HG03521 (cell line): ENCODE measurements at regions not wholly inside any gene's neighbourhood (a gene's known extent, or its start where the extent isn't known, plus 50 kb on each side); places are given as distances from the start of the nearest gene placed in this dataset.

Experiments used
- ATAC-seq: cut with Tn5 transposase; IDR thresholded peaks from one replicate; pipeline ENCODE4 v1.9.1; 2021; ENCODE audit warnings: mild to moderate bottlenecking, moderate library complexity; ENCODE audit not compliant: unreplicated experiment

DNA sequence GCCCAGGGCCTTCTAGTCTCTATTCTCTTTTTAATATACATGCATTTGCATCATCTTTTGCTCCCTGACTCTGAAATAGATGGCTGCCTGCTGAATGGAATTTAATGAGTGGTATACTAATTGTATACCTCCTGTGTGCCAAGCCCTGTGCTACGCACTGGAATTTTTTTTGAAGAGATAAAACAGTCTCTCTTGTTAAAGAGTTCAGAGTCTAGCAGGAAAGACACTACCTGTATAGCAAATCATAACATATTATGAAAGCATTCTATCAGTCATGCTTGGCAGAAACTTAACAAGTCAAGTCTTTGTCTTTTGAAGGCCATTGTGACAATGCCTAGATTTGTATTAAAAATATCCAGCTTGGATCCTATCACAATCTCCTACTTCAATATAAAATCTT, 63.7 kb upstream of the SESN3 start:
- no peak for ATAC-seq

DNA sequence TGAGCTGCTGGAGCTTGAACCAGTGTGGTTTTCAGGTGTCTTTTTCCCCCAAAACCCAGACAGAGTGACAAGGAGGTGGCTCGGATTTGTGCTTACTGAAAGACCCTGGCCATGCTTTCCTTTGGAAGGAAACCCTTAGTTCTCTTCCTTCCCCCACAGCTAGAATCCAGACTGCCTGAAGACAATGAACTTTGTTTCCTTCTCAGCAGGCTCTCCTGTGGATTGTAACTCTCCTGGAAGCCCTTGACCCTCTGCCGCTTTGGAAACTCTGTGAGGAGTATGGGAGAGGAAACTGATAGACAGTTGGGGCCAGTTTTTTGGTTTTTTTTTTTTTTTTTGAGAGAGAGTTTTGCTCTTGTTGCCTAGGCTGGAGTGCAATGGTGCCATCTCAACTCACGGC, 62.1 kb upstream of the SESN3 start:
- ATAC-seq: no peak

DNA sequence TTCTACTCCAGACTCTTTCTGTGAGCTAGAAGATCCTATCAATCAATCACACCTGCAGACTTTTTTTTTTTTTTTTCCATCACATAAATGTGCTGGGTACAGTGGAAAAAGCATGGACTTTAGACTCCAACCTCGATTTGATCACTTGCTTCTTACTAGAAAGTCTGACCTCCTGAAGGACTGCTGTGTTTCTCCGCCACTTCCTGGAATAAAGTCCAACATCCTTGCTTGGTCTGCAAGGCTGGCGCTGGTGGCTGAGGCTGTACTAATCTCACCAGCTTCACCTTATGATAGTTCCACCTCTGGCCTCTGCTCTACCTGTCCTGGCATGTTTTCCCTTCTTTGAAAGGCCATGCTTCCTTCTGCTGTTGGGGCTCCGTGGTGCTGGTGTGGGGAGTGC, 60.9 kb upstream of the SESN3 start:
- ATAC-seq: no peak

DNA sequence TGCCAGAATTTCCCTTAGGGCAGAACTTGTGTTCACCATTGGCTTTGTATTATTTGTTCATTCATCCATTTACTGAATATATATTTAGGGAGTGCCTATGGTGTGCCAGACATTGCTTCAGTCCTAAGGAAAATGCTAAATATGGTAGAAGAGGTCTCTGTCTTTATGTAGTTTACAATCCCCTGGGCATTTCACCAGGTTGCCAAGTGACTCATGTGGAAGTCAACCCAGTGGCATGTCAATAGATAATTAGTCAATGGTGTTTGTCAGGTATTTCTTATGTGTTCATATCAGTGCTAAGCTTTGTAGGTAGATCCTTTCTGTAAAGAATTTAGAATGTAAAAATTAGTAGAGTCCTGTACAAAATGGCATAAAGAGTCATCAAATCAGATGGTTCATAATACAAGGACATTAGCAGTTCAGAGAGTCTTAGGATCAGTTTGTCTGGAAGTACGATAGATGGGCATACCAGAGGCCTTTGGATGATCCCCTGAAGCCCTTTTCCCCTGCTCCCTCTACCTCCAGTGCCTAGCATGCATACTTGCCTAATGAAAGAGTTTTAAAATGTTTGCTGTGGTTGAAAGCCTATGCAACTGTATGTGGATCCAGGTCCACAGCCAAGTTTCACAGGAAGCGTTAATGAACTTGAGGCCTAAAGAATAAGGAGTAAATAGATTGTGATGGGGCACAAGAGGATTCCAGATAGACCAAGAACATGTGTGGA, 58.5 kb upstream of the SESN3 start:
- ATAC-seq: no peak

DNA sequence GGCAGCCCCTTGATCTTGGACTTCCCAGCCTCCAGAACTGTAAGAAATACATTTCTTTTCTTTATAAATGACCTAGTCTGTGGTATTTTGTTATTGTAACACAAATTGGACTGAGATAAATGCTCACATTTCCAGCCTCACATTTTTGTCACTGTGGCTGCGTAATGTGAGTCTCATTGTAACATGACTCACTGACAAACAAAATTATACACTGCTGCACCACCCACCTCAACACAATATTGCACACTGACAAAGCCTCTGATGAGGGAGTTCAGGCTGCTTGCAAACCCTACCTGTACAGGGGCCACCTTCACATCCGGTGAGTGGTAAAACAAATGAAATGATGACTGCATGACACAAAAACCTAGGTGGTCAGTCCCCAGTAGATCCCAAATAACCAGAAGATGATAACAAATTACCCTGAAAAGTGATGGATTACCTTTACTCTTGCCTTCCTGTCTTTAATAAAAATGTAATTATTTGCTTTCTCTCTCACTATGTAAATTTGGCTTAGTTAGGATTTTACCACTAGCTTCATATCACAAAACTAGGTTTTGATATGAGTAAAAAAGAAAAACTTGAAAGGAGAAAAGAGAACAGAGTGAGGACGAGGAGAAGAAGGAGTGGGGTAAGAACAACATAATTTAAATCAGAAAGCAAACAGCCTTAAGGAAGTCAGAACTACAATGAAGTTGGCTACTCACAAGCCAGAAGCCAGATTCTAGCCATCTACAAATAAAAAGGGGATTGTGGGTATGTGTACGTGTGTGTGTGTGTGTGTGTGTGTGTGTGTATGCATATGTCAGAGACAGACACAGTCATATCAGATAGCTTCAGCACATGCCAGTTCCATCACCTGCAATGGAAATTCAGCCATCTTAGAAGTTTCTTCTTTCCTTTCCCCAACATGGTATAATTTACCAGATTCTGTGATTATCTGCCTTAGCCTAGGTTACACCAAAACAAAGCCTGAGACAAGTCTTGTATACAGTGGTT, 53.4 kb upstream of the SESN3 start:
- no peak for ATAC-seq

DNA sequence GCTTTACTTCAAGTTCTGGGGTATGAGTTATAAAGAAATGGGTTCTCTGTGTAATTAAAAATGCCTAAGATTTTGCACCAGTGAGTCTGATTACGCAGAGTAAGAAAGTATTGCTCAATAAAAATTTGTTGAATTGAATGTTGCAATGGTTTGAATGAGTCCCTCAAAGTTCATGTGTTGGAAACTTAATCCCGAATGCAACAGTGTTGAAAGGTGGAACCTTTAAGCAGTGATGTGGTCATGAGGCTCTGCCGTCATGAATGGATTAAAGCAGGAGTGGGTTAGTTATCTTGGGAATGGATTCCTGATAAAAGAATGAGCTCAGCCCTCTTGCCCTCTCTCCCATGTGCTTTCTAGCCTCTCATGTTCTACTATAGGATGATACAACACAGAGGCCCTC, 52.6 kb upstream of the SESN3 start:
- no peak for ATAC-seq

DNA sequence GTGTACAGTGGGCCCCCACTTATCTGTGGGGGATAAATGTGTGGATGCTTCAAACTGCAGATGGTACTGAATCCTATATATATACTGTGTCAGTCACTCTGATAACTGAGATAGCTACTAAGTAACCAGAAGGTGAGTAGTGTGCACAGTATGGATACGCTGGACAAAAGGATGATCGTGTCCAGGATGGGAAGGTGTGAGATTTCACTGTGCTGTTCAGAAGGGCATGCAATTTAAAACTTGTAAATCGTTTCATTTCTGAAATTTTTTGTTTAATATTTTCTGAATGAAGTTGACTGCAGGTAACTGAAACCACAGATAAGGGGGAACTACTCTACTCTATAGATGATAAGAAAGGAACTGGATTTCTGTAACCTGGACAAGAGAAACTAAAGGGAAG, 52.1 kb upstream of the SESN3 start:
- no peak for ATAC-seq

DNA sequence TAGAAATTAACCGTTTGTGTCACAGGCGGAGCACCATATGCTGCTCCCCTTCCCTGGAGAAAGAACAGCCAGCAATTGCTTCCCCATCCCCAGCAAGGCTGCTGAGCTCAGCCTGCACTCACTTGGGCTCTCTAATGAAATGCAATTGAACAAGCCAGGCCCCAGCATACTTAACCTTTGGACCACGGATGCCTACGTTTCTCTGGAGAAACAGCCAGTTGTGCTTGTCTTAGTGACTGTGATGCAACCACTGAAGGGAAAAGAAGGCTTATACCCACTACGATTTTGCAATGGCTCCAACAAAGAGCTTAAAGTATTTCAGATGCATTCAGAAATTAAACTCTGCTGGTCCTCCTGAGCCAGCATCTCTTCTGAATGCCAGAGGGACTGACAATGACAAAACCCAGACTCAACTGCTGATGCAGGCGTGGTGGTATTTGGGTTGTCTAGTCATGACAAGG, 51.3 kb upstream of the SESN3 start:
- ATAC-seq: no peak
